H1 (cell line): ENCODE measurements at regions not wholly inside any gene's neighbourhood (a gene's known extent, or its start where the extent isn't known, plus 50 kb on each side); places are given as distances from the start of the nearest gene placed in this dataset.

ENCODE experiments used
- CTCF ChIA-PET: fragments of 300-600 bp; sonication (Branson Sonifier 250); formaldehyde crosslinking; loops from one replicate; lab custom pipeline; 2021; ENCODE audit not compliant: partially characterized antibody; lab: Charles Lee
- POLR2A ChIA-PET: fragments of 300-600 bp; sonication (Branson Sonifier 250); formaldehyde crosslinking; loops from one replicate; lab custom pipeline; 2021; ENCODE audit warnings: inconsistent platforms; ENCODE audit not compliant: partially characterized antibody; lab: Charles Lee
- DNase-seq, 2 experiments: peaks; one replicate each; pipeline versions ENCODE4 v3.0.0 to v3.0.0-alpha.2; 2010 to 2022; ENCODE audit warnings: low spot score in 2 of 2, low read depth in 1 of 2, mixed read lengths in 1 of 2
- FAIRE-seq: peaks from 2 replicates; lab custom pipeline; 2011; peaks lifted over from hg19 to GRCh38; lab: Jason Lieb, UNC
- H2AFZ ChIP-seq: 2 replicates; pipeline ENCODE4 v1.8.1; 2012; ENCODE audit warnings: low read length, inconsistent platforms
- H2AK5ac ChIP-seq: 2 replicates; pipeline ENCODE4 v1.6.1; 2013; ENCODE audit warnings: low read depth, low read length
- H2BK120ac ChIP-seq: replicated peaks from 2 replicates; pipeline ENCODE3; 2013; ENCODE audit warnings: low read depth, low read length, inconsistent platforms
- H2BK12ac ChIP-seq: 2 replicates; pipeline ENCODE4 v1.6.1; 2013; ENCODE audit warnings: low read depth, low read length
- H2BK15ac ChIP-seq: 2 replicates; pipeline ENCODE4 v1.6.1; 2013; ENCODE audit warnings: low read length
- H2BK20ac ChIP-seq: 2 replicates; pipeline ENCODE4 v1.6.1; 2013; ENCODE audit warnings: low read length
- H2BK5ac ChIP-seq: 2 replicates; pipeline ENCODE4 v1.6.1; 2013; ENCODE audit warnings: low read depth, low read length
- H3K14ac ChIP-seq: 2 replicates; pipeline ENCODE4 v1.6.1; 2013; ENCODE audit warnings: inconsistent platforms; ENCODE audit not compliant: insufficient read length
- H3K18ac ChIP-seq: 2 replicates; pipeline ENCODE4 v1.6.1; 2013; ENCODE audit warnings: low read length; ENCODE audit errors: extremely low read depth
- H3K23ac ChIP-seq: 2 replicates; pipeline ENCODE4 v1.6.1; 2013; ENCODE audit warnings: inconsistent platforms; ENCODE audit not compliant: insufficient read length
- H3K23me2 ChIP-seq: 2 replicates; pipeline ENCODE4 v1.6.1; 2013; ENCODE audit warnings: low read depth, low read length
- H3K27ac ChIP-seq: 2 replicates; pipeline ENCODE4 v1.6.1; 2011; ENCODE audit warnings: low read depth, low read length, inconsistent platforms
- H3K27me3 ChIP-seq, 4 experiments: replicated peaks in 1 of 4; 1 replicate in 1 of 4; 2 replicates in 3 of 4; pipeline versions ENCODE4 v1.6.1 to v1.8.1; 2011 to 2013; ENCODE audit warnings: low read length in 3 of 4, mild to moderate bottlenecking in 3 of 4, inconsistent platforms in 2 of 4, mixed read lengths in 2 of 4, moderate library complexity in 1 of 4; ENCODE audit not compliant: control insufficient read depth in 3 of 4, insufficient read depth in 3 of 4; ENCODE audit errors: extremely low read depth in 1 of 4
- H3K36me3 ChIP-seq, 4 experiments: 2 replicates each; pipeline versions ENCODE4 v1.6.1 to v1.8.1; 2011 to 2013; ENCODE audit warnings: mild to moderate bottlenecking in 4 of 4, low read length in 3 of 4, moderate library complexity in 2 of 4, control low read depth in 1 of 4, inconsistent platforms in 1 of 4; ENCODE audit not compliant: insufficient read depth in 4 of 4, control insufficient read depth in 2 of 4
- H3K4ac ChIP-seq: replicated peaks from 2 replicates; pipeline ENCODE3; 2013; ENCODE audit warnings: low read length, low read depth, mixed read lengths, inconsistent platforms; ENCODE audit not compliant: insufficient read length
- H3K4me1 ChIP-seq, 4 experiments: replicated peaks in 1 of 4; 1 replicate in 1 of 4; 2 replicates in 3 of 4; pipeline versions ENCODE4 v1.6.1 to v1.8.1; 2011 to 2013; ENCODE audit warnings: low read length in 3 of 4, inconsistent platforms in 2 of 4, mixed read lengths in 1 of 4; ENCODE audit not compliant: insufficient read depth in 4 of 4, control insufficient read depth in 3 of 4
- H3K4me2 ChIP-seq, 2 experiments: 2 replicates each; pipeline versions ENCODE4 v1.6.1 to v1.8.1; 2011 to 2013; ENCODE audit warnings: low read depth in 2 of 2, low read length in 2 of 2, control low read depth in 1 of 2, inconsistent platforms in 1 of 2, mild to moderate bottlenecking in 1 of 2; ENCODE audit not compliant: insufficient read depth in 1 of 2
- H3K4me3 ChIP-seq, 4 experiments: fragments of 200-600, 300-600 bp in 1 of 4; sonication (generic), shearing (Covaris generic), sonication (Bioruptor Twin) in 1 of 4; 2 replicates each; pipeline versions ENCODE4 v1.5.1 to v1.8.1; 2011 to 2016; ENCODE audit warnings: low read length in 4 of 4, low read depth in 3 of 4, control low read depth in 2 of 4, inconsistent platforms in 2 of 4, mild to moderate bottlenecking in 2 of 4, mixed read lengths in 1 of 4, moderate library complexity in 1 of 4; ENCODE audit not compliant: insufficient read depth in 2 of 4; ENCODE audit errors: extremely low read depth in 1 of 4
- H3K56ac ChIP-seq: replicated peaks from 2 replicates; pipeline ENCODE3; 2013; ENCODE audit warnings: low read depth, mild to moderate bottlenecking, mixed read lengths, low read length, inconsistent platforms; ENCODE audit not compliant: insufficient read length
- H3K79me1 ChIP-seq: 2 replicates; pipeline ENCODE4 v1.6.1; 2013; ENCODE audit warnings: low read depth, low read length, control low read depth
- H3K79me2 ChIP-seq, 2 experiments: 2 replicates each; pipeline versions ENCODE4 v1.6.1 to v1.8.1; 2012 to 2013; ENCODE audit warnings: low read length in 2 of 2, mild to moderate bottlenecking in 2 of 2, inconsistent platforms in 1 of 2; ENCODE audit not compliant: insufficient read depth in 2 of 2, control insufficient read depth in 1 of 2
- H3K9ac ChIP-seq, 4 experiments: replicated peaks in 1 of 4; 1 replicate in 1 of 4; 2 replicates in 3 of 4; pipeline versions ENCODE4 v1.6.1 to v1.8.1; 2011 to 2013; ENCODE audit warnings: low read depth in 3 of 4, low read length in 3 of 4, control low read depth in 2 of 4, mild to moderate bottlenecking in 2 of 4, moderate library complexity in 2 of 4, inconsistent platforms in 1 of 4; ENCODE audit errors: extremely low read depth in 1 of 4
- H3K9me3 ChIP-seq, 2 experiments: 2 replicates each; pipeline versions ENCODE4 v1.6.1 to v1.8.1; 2012 to 2013; ENCODE audit warnings: mild to moderate bottlenecking in 2 of 2, moderate library complexity in 2 of 2, control low read depth in 1 of 2, inconsistent platforms in 1 of 2, low read depth in 1 of 2, low read length in 1 of 2, mixed read lengths in 1 of 2; ENCODE audit not compliant: insufficient read depth in 2 of 2
- H4K20me1 ChIP-seq, 2 experiments: replicated peaks in 1 of 2; 2 replicates each; pipeline versions ENCODE3 to v1.8.1; 2011 to 2013; ENCODE audit warnings: inconsistent platforms in 2 of 2, low read length in 2 of 2, mild to moderate bottlenecking in 1 of 2; ENCODE audit not compliant: insufficient read depth in 2 of 2, control insufficient read depth in 1 of 2
- H4K5ac ChIP-seq: 2 replicates; pipeline ENCODE4 v1.6.1; 2013; ENCODE audit warnings: low read length, low read depth, mixed read lengths, inconsistent platforms; ENCODE audit not compliant: insufficient read length
- H4K8ac ChIP-seq: 2 replicates; pipeline ENCODE4 v1.8.0; 2013; ENCODE audit warnings: mild to moderate bottlenecking, moderate library complexity, low read length, inconsistent platforms; ENCODE audit not compliant: insufficient read depth; ENCODE audit errors: extremely low read depth
- H4K91ac ChIP-seq: replicated peaks from 2 replicates; pipeline ENCODE3; 2013; ENCODE audit warnings: low read length, mixed read lengths, inconsistent platforms; ENCODE audit not compliant: insufficient read length
- KDM4A ChIP-seq: IDR thresholded peaks from one replicate; pipeline ENCODE4 v1.7.1; 2012; ENCODE audit warnings: low read depth, mild to moderate bottlenecking, moderate library complexity, low read length, inconsistent platforms; ENCODE audit not compliant: severe bottlenecking
- WGBS, 2 experiments: shearing (Covaris generic) in 1 of 2; methylation state at CpG; one replicate each; pipeline versions ENCODE4 v1.1.6 to v1.1.7; 2013 to 2015; ENCODE audit warnings: low lambda C conversion rate in 2 of 2, mixed read lengths in 2 of 2, inconsistent platforms in 1 of 2, low coverage in 1 of 2, missing lambda C conversion rate in 1 of 2; ENCODE audit not compliant: insufficient replicate concordance in 2 of 2, insufficient coverage in 1 of 2, insufficient read length in 1 of 2; ENCODE audit errors: extremely low coverage in 1 of 2, missing lambda C conversion rate in 1 of 2; 5-methylcytosine and 5-hydroxymethylcytosine counted together

DNA sequence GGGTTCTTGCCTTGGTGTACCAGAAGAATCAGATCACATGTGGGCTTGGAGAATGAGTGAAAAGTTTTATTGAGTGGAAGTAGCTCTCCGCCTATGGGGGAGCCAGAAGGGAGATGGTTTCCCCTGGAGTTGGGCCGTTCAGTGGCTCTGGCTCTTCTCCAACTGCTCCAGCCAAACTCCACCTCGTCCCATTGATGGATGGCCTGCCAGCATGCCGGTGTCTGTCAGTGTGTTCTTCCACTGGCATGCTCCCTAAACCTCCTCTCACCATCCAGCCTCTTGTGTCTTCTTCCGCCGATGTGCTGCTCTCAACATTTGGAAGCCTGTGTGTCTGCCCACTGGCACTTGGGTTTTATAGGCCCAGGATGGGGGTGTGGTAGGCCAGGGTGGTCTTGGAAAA, 119.4 kb downstream of the MAP3K21 start:
- H4K5ac ChIP-seq: no peak overlapping the region
- DNase-seq (no peak), FAIRE-seq (no peak)
- H3K56ac ChIP-seq: no peak overlapping the region
- CTCF ChIA-PET: interaction anchor here (1.1 kb wide), 1 partner anchor 22 kb away, joined by 3 read pairs; no protein-coding TSS in a partner anchor
- peaks cover 18 to 23% of the 10 kb centered on the region in 2 experiments for H3K9me3 ChIP-seq
- H2AFZ ChIP-seq: no peak overlapping the region
- H2BK15ac ChIP-seq: no peak overlapping the region
- H4K8ac ChIP-seq: no peak overlapping the region
- H2BK5ac ChIP-seq: no peak overlapping the region
- no peaks in the 10 kb centered on the region for H3K23me2 ChIP-seq
- H4K91ac ChIP-seq: no peak overlapping the region
- no peaks in the 10 kb centered on the region for H3K4me1 ChIP-seq
- WGBS, 2 experiments: 88% methylated on average over 6 of the region's 6 CpGs; no CpG with 5 or more reads in 1 of the 2 experiments
- H3K4me2 ChIP-seq: no peak overlapping the region
- H3K18ac ChIP-seq: no peak overlapping the region
- H2BK12ac ChIP-seq: no peak overlapping the region
- POLR2A ChIA-PET: no interaction called here
- no peak overlapping the region for H3K9ac ChIP-seq
- H3K79me2 ChIP-seq: no peaks in the 10 kb centered on the region
- H3K36me3 ChIP-seq: no peaks in the 10 kb centered on the region; a peak in 1 of 8 replicates
- no peaks in the 10 kb centered on the region for H4K20me1 ChIP-seq
- H2BK20ac ChIP-seq: no peak overlapping the region
- H3K27ac ChIP-seq: no peak overlapping the region
- H3K4ac ChIP-seq: no peak overlapping the region
- no peak overlapping the region for H3K23ac ChIP-seq
- H3K79me1 ChIP-seq: no peaks in the 10 kb centered on the region
- no peaks in the 10 kb centered on the region for H3K27me3 ChIP-seq
- H3K14ac ChIP-seq: no peak overlapping the region
- no peak overlapping the region for H3K4me3 ChIP-seq
- no peak overlapping the region for H2BK120ac ChIP-seq
- no peak overlapping the region for H2AK5ac ChIP-seq
- TF ChIP-seq KDM4A: no peak
